ENCODE measurements at regions not wholly inside any gene's neighbourhood (a gene's known extent, or its start where the extent isn't known, plus 50 kb on each side); places are given as distances from the start of the nearest gene placed in this dataset.

GRCh38 chr17:54835015-54835414, 65.6 kb upstream of the TOM1L1 start:
- TF ChIP-seq, protein P1, sequence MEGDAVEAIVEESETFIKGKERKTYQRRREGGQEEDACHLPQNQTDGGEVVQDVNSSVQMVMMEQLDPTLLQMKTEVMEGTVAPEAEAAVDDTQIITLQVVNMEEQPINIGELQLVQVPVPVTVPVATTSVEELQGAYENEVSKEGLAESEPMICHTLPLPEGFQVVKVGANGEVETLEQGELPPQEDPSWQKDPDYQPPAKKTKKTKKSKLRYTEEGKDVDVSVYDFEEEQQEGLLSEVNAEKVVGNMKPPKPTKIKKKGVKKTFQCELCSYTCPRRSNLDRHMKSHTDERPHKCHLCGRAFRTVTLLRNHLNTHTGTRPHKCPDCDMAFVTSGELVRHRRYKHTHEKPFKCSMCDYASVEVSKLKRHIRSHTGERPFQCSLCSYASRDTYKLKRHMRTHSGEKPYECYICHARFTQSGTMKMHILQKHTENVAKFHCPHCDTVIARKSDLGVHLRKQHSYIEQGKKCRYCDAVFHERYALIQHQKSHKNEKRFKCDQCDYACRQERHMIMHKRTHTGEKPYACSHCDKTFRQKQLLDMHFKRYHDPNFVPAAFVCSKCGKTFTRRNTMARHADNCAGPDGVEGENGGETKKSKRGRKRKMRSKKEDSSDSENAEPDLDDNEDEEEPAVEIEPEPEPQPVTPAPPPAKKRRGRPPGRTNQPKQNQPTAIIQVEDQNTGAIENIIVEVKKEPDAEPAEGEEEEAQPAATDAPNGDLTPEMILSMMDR (conservative IDR thresholded peaks at IDR 0.05): no peak
- TF ChIP-seq EZH2 (IDR thresholded peaks at IDR 0.05; ENCODE audit: low read depth): no peak
